Activated CD8-positive, alpha-beta T cell treated with anti-CD3 and anti-CD28 coated beads for 36 hours (primary cell): ENCODE measurements at regions not wholly inside any gene's neighbourhood (a gene's known extent, or its start where the extent isn't known, plus 50 kb on each side); places are given as distances from the start of the nearest gene placed in this dataset.

Source experiments
- ATAC-seq: fragments of 200-7000 bp; cut with Tn5 transposase; one replicate; pipeline ENCODE4 v1.10.0; 2021; ENCODE audit warnings: mild to moderate bottlenecking, moderate library complexity
- CTCF ChIA-PET: fragments of 350-600 bp; sonication (Branson Sonifier 250); formaldehyde crosslinking; loops from one replicate; lab custom pipeline; 2021; ENCODE audit warnings: antibody characterized with exemption; lab: Charles Lee
- POLR2A ChIA-PET: fragments of 350-600 bp; sonication (Branson Sonifier 250); formaldehyde crosslinking; loops from one replicate; lab custom pipeline; 2021; ENCODE audit warnings: antibody characterized with exemption; lab: Charles Lee
- DNase-seq: peaks from one replicate; pipeline ENCODE4 v3.0.0-alpha.2; 2020
- H3K27ac Mint-ChIP-seq: one replicate; pipeline ENCODE4 v1.8.0; 2021; ENCODE audit warnings: mild to moderate bottlenecking, mixed read lengths
- H3K27me3 Mint-ChIP-seq: one replicate; pipeline ENCODE4 v1.8.0; 2021; ENCODE audit warnings: mixed read lengths
- H3K36me3 Mint-ChIP-seq: one replicate; pipeline ENCODE4 v1.8.0; 2021; ENCODE audit warnings: low read depth, mixed read lengths
- H3K4me1 Mint-ChIP-seq: one replicate; pipeline ENCODE4 v1.8.0; 2021; ENCODE audit warnings: low read depth, mixed read lengths
- H3K4me3 Mint-ChIP-seq: one replicate; pipeline ENCODE4 v1.8.0; 2021; ENCODE audit warnings: mild to moderate bottlenecking, moderate library complexity, mixed read lengths
- H3K9me3 Mint-ChIP-seq: one replicate; pipeline ENCODE4 v1.8.0; 2021; ENCODE audit warnings: mixed read lengths
- CTCF ChIP-seq: fragments of 200-600 bp; IDR thresholded peaks from one replicate; pipeline ENCODE4 v1.8.0; 2022; ENCODE audit warnings: antibody characterized with exemption, mild to moderate bottlenecking
- intact Hi-C: fragments of 100-400 bp; cut with micrococcal nuclease; formaldehyde crosslinking; loops from one replicate; pipeline ENCODE4 v1.10.0; 2022

DNA sequence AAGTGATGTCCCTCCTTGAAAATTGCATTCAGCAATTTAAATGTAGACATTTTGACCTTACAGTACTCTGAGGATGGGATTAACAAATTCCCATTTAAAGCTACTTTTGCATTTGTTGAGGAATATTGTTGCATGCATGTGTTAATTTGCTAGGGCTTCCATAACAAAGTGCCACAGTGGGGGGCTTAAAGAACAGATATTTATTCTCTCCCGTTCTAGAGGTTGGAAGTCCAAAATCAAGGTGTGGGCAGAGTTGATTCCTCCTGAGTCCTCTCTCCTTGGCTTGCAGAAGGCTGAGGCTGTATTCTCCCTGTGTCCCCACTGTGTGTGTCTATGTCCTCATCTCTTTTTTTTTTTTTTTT lies 51.8 kb upstream of the CDK20 start:
- DNase-seq (no peak), ATAC-seq (no peak)
- peaks cover 1% of the 10 kb centered on the region for H3K27me3 Mint-ChIP-seq
- POLR2A ChIA-PET: no interaction called here
- intact Hi-C loops: no loop called here
- H3K4me3 Mint-ChIP-seq: no peak overlapping the region
- H3K9me3 Mint-ChIP-seq: no peaks in the 10 kb centered on the region
- CTCF ChIA-PET: no interaction called here
- H3K27ac Mint-ChIP-seq: no peak overlapping the region
- no peaks in the 10 kb centered on the region for H3K36me3 Mint-ChIP-seq
- no peaks in the 10 kb centered on the region for H3K4me1 Mint-ChIP-seq
- TF ChIP-seq CTCF: no peak

GRCh38 chr9:88025411-88026117 lies 51.2 kb upstream of the CDK20 start:
- POLR2A ChIA-PET: no interaction called here
- CTCF ChIA-PET: no interaction called here
- no peak for ATAC-seq

DNA sequence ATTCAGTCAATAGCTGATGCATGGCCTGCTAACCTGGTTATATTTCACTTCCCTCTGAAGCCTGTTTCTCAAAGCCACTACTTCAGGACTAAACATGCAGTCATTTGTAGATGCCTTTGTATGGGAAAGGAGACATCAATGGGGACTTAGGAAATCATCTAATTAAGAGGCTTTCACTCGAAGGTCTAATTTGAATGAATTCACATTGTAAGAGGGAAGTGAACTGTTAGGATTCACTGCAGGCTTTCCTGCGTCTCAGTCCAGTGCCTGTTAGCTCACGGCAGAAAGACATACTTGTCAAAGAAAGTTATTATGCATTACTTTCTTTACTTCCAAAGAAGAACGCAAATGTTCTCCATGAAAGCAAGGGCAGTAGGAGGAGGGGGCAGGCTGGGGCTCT lies 50.6 kb upstream of the CDK20 start:
- POLR2A ChIA-PET: no interaction called here
- ATAC-seq (no peak), DNase-seq (no peak)
- Mint-ChIP-seq H3K9me3 (no peaks in the 10 kb centered on the region), H3K36me3 (no peaks in the 10 kb centered on the region), H3K4me3 (no peak overlapping the region), H3K4me1 (no peaks in the 10 kb centered on the region), H3K27me3 (no peaks in the 10 kb centered on the region), H3K27ac (no peak overlapping the region)
- intact Hi-C loops: no loop called here
- CTCF ChIA-PET: no interaction called here
- no peak for TF ChIP-seq CTCF

More at GRCh38 chr9:88025411-88026117, 51.2 kb upstream of the CDK20 start:
- no peak overlapping the region for H3K27ac Mint-ChIP-seq
- no peak for TF ChIP-seq CTCF
- intact Hi-C loops: no loop called here
- no peaks in the 10 kb centered on the region for H3K36me3 Mint-ChIP-seq
- no peak for DNase-seq
- H3K4me3 Mint-ChIP-seq: no peak overlapping the region
- no peaks in the 10 kb centered on the region for H3K4me1 Mint-ChIP-seq
- peaks cover 1% of the 10 kb centered on the region for H3K27me3 Mint-ChIP-seq
- H3K9me3 Mint-ChIP-seq: no peaks in the 10 kb centered on the region
